ENCODE measurements at regions not wholly inside any gene's neighbourhood (a gene's known extent, or its start where the extent isn't known, plus 50 kb on each side); places are given as distances from the start of the nearest gene placed in this dataset.

GRCh38 chr6:25054469-25054868 is 118.7 kb upstream of the RIPOR2 start:
- TF ChIP-seq YY1 (IDR thresholded peaks at IDR 0.05) (no peak), RXRA (IDR thresholded peaks at IDR 0.05) (no peak), HNF4G (IDR thresholded peaks at IDR 0.05) (no peak), JUND (IDR thresholded peaks at IDR 0.05) (no peak), ATF3 (IDR thresholded peaks at IDR 0.05) (no peak), FOXA2 (IDR thresholded peaks at IDR 0.05) (no peak), EGR1 (IDR thresholded peaks at IDR 0.05; ENCODE audit: low read depth in 2 of 2) (no peak), SP1 (IDR thresholded peaks at IDR 0.05) (no peak), FOXA1 (IDR thresholded peaks at IDR 0.05) (no peak), RAD21 (IDR thresholded peaks at IDR 0.05) (no peak), NR2F2 (IDR thresholded peaks at IDR 0.05) (no peak), REST (IDR thresholded peaks at IDR 0.05) (no peak), GABPA (IDR thresholded peaks at IDR 0.05 in 1 of 2, conservative IDR thresholded peaks at IDR 0.05 in 1 of 2) (no peak), CTCF (IDR thresholded peaks at IDR 0.05; ENCODE audit: low read depth, low read length, missing input control) (no peak), TAF1 (conservative IDR thresholded peaks at IDR 0.05) (no peak), MAX (IDR thresholded peaks at IDR 0.05) (no peak), HNF4A (conservative IDR thresholded peaks at IDR 0.05) (no peak)
- no peaks in the 10 kb centered on the region for H3K4me1 ChIP-seq (ENCODE audit: control insufficient read depth in 4 of 4, insufficient read depth in 4 of 4, low read length in 3 of 4)

GRCh38 chr6:25056130-25056529 is 120.4 kb upstream of the RIPOR2 start:
- Histone ChIP-seq H3K9ac (ENCODE audit: low read depth in 1 of 2, low read length in 2 of 2) (no peak overlapping the region), H3K4me1 (ENCODE audit: control insufficient read depth in 4 of 4, insufficient read depth in 4 of 4, low read length in 3 of 4) (no peaks in the 10 kb centered on the region), H3K27ac (ENCODE audit: low read depth in 1 of 2, low read length in 2 of 2) (no peak overlapping the region), H3K9me3 (ENCODE audit: control insufficient read depth in 4 of 4, low read length in 3 of 4) (no peaks in the 10 kb centered on the region), H3K4me3 (ENCODE audit: low read depth in 1 of 3, low read length in 3 of 3) (no peak overlapping the region), H3K27me3 (ENCODE audit: control insufficient read depth in 4 of 4, insufficient read depth in 4 of 4, low read length in 3 of 4) (no peaks in the 10 kb centered on the region), H3K36me3 (ENCODE audit: control insufficient read depth in 4 of 4, insufficient read depth in 3 of 4, low read depth in 1 of 4, low read length in 3 of 4) (no peaks in the 10 kb centered on the region)
- TF ChIP-seq EGR1 (IDR thresholded peaks at IDR 0.05; ENCODE audit: low read depth in 2 of 2): no peak
- WGBS: 70% methylated on average over 3 of the region's 3 CpGs
- DNase-seq (ENCODE audit: low spot score): no peak

More at GRCh38 chr6:25054469-25054868, 118.7 kb upstream of the RIPOR2 start:
- Histone ChIP-seq H3K27ac (ENCODE audit: low read depth in 1 of 2, low read length in 2 of 2) (no peak overlapping the region), H3K9ac (ENCODE audit: low read depth in 1 of 2, low read length in 2 of 2) (no peak overlapping the region), H3K36me3 (ENCODE audit: control insufficient read depth in 4 of 4, insufficient read depth in 3 of 4, low read depth in 1 of 4, low read length in 3 of 4) (no peaks in the 10 kb centered on the region), H3K4me3 (ENCODE audit: low read depth in 1 of 3, low read length in 3 of 3) (no peak overlapping the region), H3K9me3 (ENCODE audit: control insufficient read depth in 4 of 4, low read length in 3 of 4) (no peaks in the 10 kb centered on the region), H3K27me3 (ENCODE audit: control insufficient read depth in 4 of 4, insufficient read depth in 4 of 4, low read length in 3 of 4) (no peaks in the 10 kb centered on the region)
- DNase-seq (ENCODE audit: low spot score): no peak
- WGBS: 80% methylated on average over 3 of the region's 3 CpGs

Measured in liver (tissue), 8 donors.